OCI-LY7 (cell line): ENCODE measurements at regions not wholly inside any gene's neighbourhood (a gene's known extent, or its start where the extent isn't known, plus 50 kb on each side); places are given as distances from the start of the nearest gene placed in this dataset.
"Not testable (repeated sequence)": the region's sequence is repeated elsewhere in the genome, so short reads cannot be mapped to it uniquely, and the experiment has no call there.

Experiments
- BruUV-seq: library from RNA; stranded (reverse); fragments of 400-500 nt; replicated peaks from 2 replicates; lab custom pipeline; 2021; lab: Mats Ljungman, UMichigan
- CTCF ChIA-PET: fragments of 300-600 bp; sonication (Branson Sonifier 250); formaldehyde crosslinking; loops from one replicate; lab custom pipeline; 2022; ENCODE audit warnings: antibody characterized with exemption; ENCODE audit not compliant: unreplicated experiment; lab: Charles Lee
- POLR2A ChIA-PET: fragments of 300-600 bp; sonication (Branson Sonifier 250); formaldehyde crosslinking; loops from one replicate; lab custom pipeline; 2022; ENCODE audit warnings: antibody characterized with exemption; lab: Charles Lee
- DNase-seq: peaks from one replicate; pipeline ENCODE4 v3.0.0-alpha.2; 2015; ENCODE audit warnings: low spot score
- H2AFZ ChIP-seq: fragments of 200-600 bp; sonication (generic), shearing (Covaris generic); 2 replicates; pipeline ENCODE4 v1.6.1; 2014; ENCODE audit warnings: mild to moderate bottlenecking, antibody characterized with exemption, low read length, moderate library complexity
- H3K27ac ChIP-seq: fragments of 200-600 bp; sonication (generic); 2 replicates; pipeline ENCODE4 v1.5.1; 2014; ENCODE audit warnings: mixed run types, low read depth, mild to moderate bottlenecking, moderate library complexity, low read length, inconsistent platforms; ENCODE audit not compliant: poor library complexity, severe bottlenecking
- H3K36me3 ChIP-seq: fragments of 200-600 bp; sonication (generic); 2 replicates; pipeline ENCODE4 v1.6.1; 2014; ENCODE audit warnings: mild to moderate bottlenecking, antibody characterized with exemption, low read length, moderate library complexity, mixed read lengths; ENCODE audit not compliant: insufficient read depth
- H3K4me1 ChIP-seq: fragments of 200-600 bp; sonication (generic); 2 replicates; pipeline ENCODE4 v1.5.1; 2014; ENCODE audit warnings: mild to moderate bottlenecking, low read length; ENCODE audit not compliant: insufficient read depth, poor library complexity, severe bottlenecking
- H3K4me2 ChIP-seq: fragments of 200-600 bp; sonication (generic); 2 replicates; pipeline ENCODE4 v1.6.1; 2014; ENCODE audit warnings: mild to moderate bottlenecking, low read length
- H3K4me3 ChIP-seq: fragments of 200-600 bp; sonication (generic); 2 replicates; pipeline ENCODE4 v1.5.1; 2014; ENCODE audit warnings: mild to moderate bottlenecking, low read depth, low read length; ENCODE audit not compliant: poor library complexity, severe bottlenecking
- H3K79me2 ChIP-seq: fragments of 200-600 bp; sonication (generic); 2 replicates; pipeline ENCODE4 v1.6.1; 2016; ENCODE audit warnings: low read depth, mild to moderate bottlenecking, low read length, moderate library complexity, mixed read lengths; ENCODE audit not compliant: insufficient read depth
- H3K9me2 ChIP-seq: fragments of 200-600 bp; sonication (generic); 2 replicates; pipeline ENCODE4 v1.6.1; 2016; ENCODE audit warnings: mild to moderate bottlenecking, low read length, mixed read lengths; ENCODE audit not compliant: insufficient read depth
- H3K9me3 ChIP-seq: fragments of 200-600 bp; sonication (generic); 2 replicates; pipeline ENCODE4 v1.6.1; 2014; ENCODE audit warnings: mild to moderate bottlenecking, mixed run types, low read length, mixed read lengths
- H4K20me1 ChIP-seq: fragments of 200-600 bp; sonication (generic); 2 replicates; pipeline ENCODE4 v1.6.1; 2014; ENCODE audit warnings: mild to moderate bottlenecking, antibody characterized with exemption, low read length, moderate library complexity, mixed read lengths; ENCODE audit not compliant: insufficient read depth
- CTCF ChIP-seq: fragments of 200-600 bp; sonication (generic); conservative IDR thresholded peaks from 2 replicates; pipeline ENCODE4 v1.5.1; 2014; ENCODE audit warnings: mild to moderate bottlenecking, antibody characterized with exemption, low read length, moderate library complexity, mixed read lengths
- EZH2phosphoT487 ChIP-seq: fragments of 200-600 bp; sonication (generic); IDR thresholded peaks from 2 replicates; pipeline ENCODE4 v1.6.1; 2018; ENCODE audit warnings: low read depth, borderline replicate concordance, mild to moderate bottlenecking, mixed run types, antibody characterized with exemption, low read length, moderate library complexity, mixed read lengths
- intact Hi-C: fragments of 100-400 bp; cut with micrococcal nuclease; formaldehyde crosslinking; loops from one replicate; pipeline ENCODE4 v1.10.0; 2022; ENCODE audit not compliant: unreplicated experiment

- Histone ChIP-seq H3K4me3 (no peak overlapping the region), H2AFZ (no peak overlapping the region), H3K79me2 (no peaks in the 10 kb centered on the region), H3K27ac (no peak overlapping the region), H3K9me2 (no peaks in the 10 kb centered on the region), H3K36me3 (no peaks in the 10 kb centered on the region), H3K9me3 (no peaks in the 10 kb centered on the region), H3K4me1 (no peaks in the 10 kb centered on the region), H4K20me1 (no peaks in the 10 kb centered on the region), H3K4me2 (no peak overlapping the region)
- DNase-seq, result no peak
- intact Hi-C loops, result no loop called here
- no TSS peak for BruUV-seq
- POLR2A ChIA-PET, result no interaction called here
- CTCF ChIA-PET, result no interaction called here
- no peak for TF ChIP-seq EZH2phosphoT487
- TF ChIP-seq CTCF, result no peak
Measured at GRCh38 chr4:42237451-42237850, 85.0 kb upstream of the BEND4 start.

DNA sequence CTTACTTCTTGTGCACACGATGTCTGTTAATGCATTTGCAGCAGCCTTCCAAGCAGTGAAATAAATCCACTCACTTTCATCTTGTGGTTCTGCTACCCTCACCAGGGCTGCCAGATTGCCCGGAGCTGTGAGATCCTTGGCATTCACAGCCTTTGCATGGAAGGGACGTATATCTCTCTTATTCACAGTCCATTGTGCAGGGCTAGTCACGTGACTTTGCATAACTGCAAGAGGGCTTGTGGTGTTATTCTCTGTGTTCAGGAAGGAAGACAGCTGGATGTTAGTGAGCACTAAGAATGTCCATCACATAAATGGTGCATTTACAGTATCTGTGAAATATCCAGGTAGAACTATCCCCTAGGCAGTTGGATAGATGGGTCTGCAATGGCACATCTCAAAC lies 96.5 kb upstream of the BEND4 start:
- H3K79me2 ChIP-seq, result no peaks in the 10 kb centered on the region
- intact Hi-C loops, result no loop called here
- no peak overlapping the region for H3K4me3 ChIP-seq
- no peak overlapping the region for H3K4me2 ChIP-seq
- H3K27ac ChIP-seq, result no peak overlapping the region
- CTCF ChIA-PET, result no interaction called here
- H3K9me3 ChIP-seq, result no peaks in the 10 kb centered on the region
- H3K4me1 ChIP-seq, result no peaks in the 10 kb centered on the region
- no peaks in the 10 kb centered on the region for H3K36me3 ChIP-seq
- BruUV-seq, result no TSS peak
- TF ChIP-seq CTCF (no peak), EZH2phosphoT487 (no peak)
- H2AFZ ChIP-seq, result no peak overlapping the region
- POLR2A ChIA-PET, result interaction anchor here (1.2 kb wide), 1 partner anchor 9 kb away, joined by 4 read pairs; no protein-coding TSS in a partner anchor
- no peaks in the 10 kb centered on the region for H3K9me2 ChIP-seq
- H4K20me1 ChIP-seq, result no peaks in the 10 kb centered on the region
- no peak for DNase-seq

- POLR2A ChIA-PET, result no interaction called here
Measured at GRCh38 chr4:42252315-42252714, 99.9 kb upstream of the BEND4 start.

DNA sequence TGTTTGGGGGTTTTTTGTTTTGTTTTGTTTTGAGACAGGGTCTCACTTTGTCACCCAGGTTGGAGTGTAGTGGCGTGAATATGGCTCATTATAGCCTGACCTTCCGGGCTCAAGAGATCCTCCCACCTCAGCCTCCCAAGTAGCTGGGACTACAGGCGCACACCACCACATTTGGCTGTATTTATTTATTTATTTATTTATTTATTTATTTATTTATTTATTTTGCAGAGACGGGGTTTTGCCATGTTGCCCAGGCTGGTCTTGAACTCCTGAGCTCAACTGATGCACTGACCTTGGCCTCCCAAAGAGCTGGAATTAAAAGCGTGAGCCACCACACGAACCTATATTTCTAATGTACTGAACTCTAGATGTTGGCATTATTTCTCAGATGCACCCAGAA lies 105.2 kb upstream of the BEND4 start:
- H3K9me2 ChIP-seq, H3K36me3 ChIP-seq, DNase-seq, H3K4me3 ChIP-seq, CTCF ChIA-PET, H3K27ac ChIP-seq, H3K4me2 ChIP-seq, intact Hi-C loops, H3K79me2 ChIP-seq, H4K20me1 ChIP-seq, BruUV-seq, H2AFZ ChIP-seq, H3K9me3 ChIP-seq, H3K4me1 ChIP-seq: not testable (repeated sequence)
- POLR2A ChIA-PET, result interaction anchor here (0.6 to 1.6 kb wide), 4 partner anchors 9 to 180 kb away, joined by 3 to 6 read pairs (median 4); no protein-coding TSS in a partner anchor

More at GRCh38 chr4:42252315-42252714, 99.9 kb upstream of the BEND4 start:
- no peaks in the 10 kb centered on the region for H3K9me3 ChIP-seq
- intact Hi-C loops, result no loop called here
- DNase-seq, result no peak
- H3K4me1 ChIP-seq, result no peaks in the 10 kb centered on the region
- H4K20me1 ChIP-seq, result no peaks in the 10 kb centered on the region
- H3K27ac ChIP-seq, result no peak overlapping the region
- H3K4me2 ChIP-seq, result no peak overlapping the region
- CTCF ChIA-PET, result no interaction called here
- H2AFZ ChIP-seq, result no peak overlapping the region
- H3K9me2 ChIP-seq, result no peaks in the 10 kb centered on the region
- no peaks in the 10 kb centered on the region for H3K79me2 ChIP-seq
- TF ChIP-seq CTCF, result no peak
- TF ChIP-seq EZH2phosphoT487, result no peak
- H3K4me3 ChIP-seq, result no peak overlapping the region
- no peaks in the 10 kb centered on the region for H3K36me3 ChIP-seq
- BruUV-seq, result no TSS peak
